ENCODE measurements at regions not wholly inside any gene's neighbourhood (a gene's known extent, or its start where the extent isn't known, plus 50 kb on each side); places are given as distances from the start of the nearest gene placed in this dataset.
"Not testable (repeated sequence)": the region's sequence is repeated elsewhere in the genome, so short reads cannot be mapped to it uniquely, and the experiment has no call there.

GRCh38 chr2:47728551-47728950 lies 54.4 kb upstream of the MSH6 start:
- H3K4me3 ChIP-seq (ENCODE audit: low read depth, low read length), result no peak overlapping the region
- no peak for TF ChIP-seq CTCF (IDR thresholded peaks at IDR 0.05; ENCODE audit: low read depth, low read length)

- H3K4me3 ChIP-seq (ENCODE audit: low read depth, low read length), result no peak overlapping the region
- no peak for TF ChIP-seq CTCF (IDR thresholded peaks at IDR 0.05; ENCODE audit: low read depth, low read length)
Observed at GRCh38 chr2:47727956-47728355, 55.0 kb upstream of the MSH6 start.

DNA sequence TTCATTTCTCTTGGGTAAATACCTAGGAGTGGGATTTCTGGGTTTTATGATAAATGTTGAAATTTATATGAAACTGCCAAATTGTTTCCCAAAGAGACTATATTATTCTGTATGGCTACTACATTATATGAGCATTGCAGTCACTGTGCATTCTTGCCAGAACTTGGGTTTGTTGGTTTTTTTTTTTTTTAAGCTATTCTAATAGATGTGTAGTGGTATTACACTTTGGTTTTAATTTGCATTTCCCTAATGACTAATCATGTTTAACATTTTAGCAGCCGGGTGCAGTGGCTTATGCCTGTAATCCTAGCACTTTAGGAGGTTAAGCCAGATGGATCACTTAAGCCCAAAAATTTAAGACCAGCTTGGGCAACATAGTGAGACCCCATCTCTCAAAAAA lies 56.0 kb upstream of the MSH6 start:
- not testable (repeated sequence) for H3K4me3 ChIP-seq (ENCODE audit: low read depth, low read length)

DNA sequence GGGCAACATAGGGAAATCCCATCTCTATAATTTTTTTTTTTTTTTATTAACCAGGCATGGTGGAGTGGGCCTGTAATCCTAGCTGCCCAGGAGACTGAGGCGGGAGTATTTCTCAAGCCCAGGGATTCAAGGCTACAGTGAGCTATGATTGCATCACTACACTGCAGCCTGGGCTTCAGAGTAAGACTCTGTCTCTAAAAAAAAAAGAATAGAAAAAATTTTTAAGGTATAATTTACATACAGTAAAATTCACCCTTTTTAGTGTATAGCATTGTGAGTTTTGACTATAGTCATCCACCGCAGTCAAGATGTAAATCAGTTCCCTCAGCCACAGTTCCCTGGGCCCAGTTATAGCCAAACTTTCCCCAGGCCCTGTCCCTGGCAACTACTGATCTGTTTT lies 57.1 kb upstream of the MSH6 start:
- H3K4me3 ChIP-seq (ENCODE audit: low read depth, low read length), result no peak overlapping the region
- TF ChIP-seq CTCF (IDR thresholded peaks at IDR 0.05; ENCODE audit: low read depth, low read length), result no peak

DNA sequence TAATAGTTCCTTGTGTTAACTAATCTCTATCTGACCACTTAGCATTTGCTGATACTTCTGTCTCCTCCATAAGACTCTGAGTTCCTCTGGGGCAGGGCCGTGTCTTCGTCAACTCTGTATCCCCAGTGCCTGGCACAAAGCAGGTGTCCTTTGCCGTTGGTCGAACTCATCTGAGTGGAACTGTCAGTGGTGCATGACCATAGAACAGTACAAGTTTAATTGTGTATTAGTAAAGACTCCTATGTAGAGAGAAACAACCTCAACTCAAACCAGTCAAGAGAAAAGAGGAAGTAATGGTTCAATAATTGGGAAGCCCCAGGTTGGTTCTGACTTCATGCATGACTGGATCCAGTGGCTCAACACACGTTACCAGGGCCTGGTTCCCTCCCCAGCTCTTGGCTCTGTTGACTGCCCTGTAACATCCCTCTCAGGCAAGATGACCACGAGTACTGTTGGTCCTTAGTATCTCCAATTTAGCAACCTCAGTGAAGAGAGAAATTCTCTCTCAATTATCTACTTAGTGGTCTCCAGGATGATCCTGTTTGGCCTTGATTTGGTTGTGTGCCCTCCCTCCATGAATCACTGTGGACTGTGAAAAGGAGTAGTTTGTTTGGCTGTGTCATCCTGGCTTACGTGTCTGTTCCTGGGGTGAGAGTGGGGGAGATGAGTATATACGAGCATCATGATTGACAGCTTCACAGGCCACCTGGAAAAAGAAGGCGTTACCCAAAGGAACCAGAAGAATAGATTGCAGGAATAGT lies 58.5 kb upstream of the MSH6 start:
- H3K4me3 ChIP-seq (ENCODE audit: low read depth, low read length), result no peak overlapping the region
- TF ChIP-seq CTCF (IDR thresholded peaks at IDR 0.05; ENCODE audit: low read depth, low read length), result no peak

- TF ChIP-seq CTCF (IDR thresholded peaks at IDR 0.05; ENCODE audit: low read depth, low read length), result no peak
Observed at GRCh38 chr2:47721296-47721695, 61.6 kb upstream of the MSH6 start.

GRCh38 chr2:47720559-47720958 lies 62.4 kb upstream of the MSH6 start:
- no peak for TF ChIP-seq CTCF (IDR thresholded peaks at IDR 0.05; ENCODE audit: low read depth, low read length)
- H3K4me3 ChIP-seq (ENCODE audit: low read depth, low read length), result no peak overlapping the region

More at GRCh38 chr2:47721296-47721695, 61.6 kb upstream of the MSH6 start:
- no peak overlapping the region for H3K4me3 ChIP-seq (ENCODE audit: low read depth, low read length)

DNA sequence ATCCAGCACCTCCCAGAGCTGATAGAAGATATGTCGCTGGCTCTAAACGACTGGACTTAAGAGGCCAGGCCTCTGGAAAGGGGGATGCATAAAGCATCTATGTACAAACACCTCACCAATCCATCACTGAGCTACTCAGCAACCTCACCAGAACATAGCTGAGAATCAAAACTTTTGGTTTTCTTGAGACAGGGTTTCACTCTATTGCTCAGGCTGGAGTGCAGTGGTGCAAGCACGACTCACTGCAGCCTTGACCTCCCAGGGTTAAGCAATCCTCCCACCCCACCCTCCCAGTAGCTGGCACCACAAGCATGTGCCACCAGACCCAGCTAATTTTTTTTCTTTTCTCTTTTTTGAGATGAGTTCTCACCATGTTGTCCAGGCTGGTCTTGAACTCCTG lies 62.9 kb upstream of the MSH6 start:
- no peak overlapping the region for H3K4me3 ChIP-seq (ENCODE audit: low read depth, low read length)
- TF ChIP-seq CTCF (IDR thresholded peaks at IDR 0.05; ENCODE audit: low read depth, low read length), result no peak

Data from WI38 (cell line).